ENCODE measurements at regions not wholly inside any gene's neighbourhood (a gene's known extent, or its start where the extent isn't known, plus 50 kb on each side); places are given as distances from the start of the nearest gene placed in this dataset.

DNA sequence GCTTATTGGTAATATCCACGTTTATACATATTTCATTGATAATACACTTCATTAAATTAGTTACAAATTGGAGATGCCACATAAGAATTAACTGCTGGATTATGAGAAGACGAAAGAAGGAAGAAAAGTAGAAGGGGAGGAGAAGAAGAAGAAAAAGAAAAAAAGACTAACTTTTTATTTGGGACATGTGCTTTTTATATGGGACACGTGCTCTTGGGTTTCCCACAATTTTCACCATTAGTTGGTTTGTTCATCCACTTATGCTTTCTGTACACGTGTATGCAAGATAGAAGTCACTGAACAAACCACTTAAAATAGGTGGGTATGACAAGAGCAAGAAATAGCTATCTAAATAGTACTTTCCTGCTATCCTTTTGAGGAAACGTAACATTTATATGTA is 98.6 kb downstream of the MRPS30 start:
- TF ChIP-seq, protein P1, sequence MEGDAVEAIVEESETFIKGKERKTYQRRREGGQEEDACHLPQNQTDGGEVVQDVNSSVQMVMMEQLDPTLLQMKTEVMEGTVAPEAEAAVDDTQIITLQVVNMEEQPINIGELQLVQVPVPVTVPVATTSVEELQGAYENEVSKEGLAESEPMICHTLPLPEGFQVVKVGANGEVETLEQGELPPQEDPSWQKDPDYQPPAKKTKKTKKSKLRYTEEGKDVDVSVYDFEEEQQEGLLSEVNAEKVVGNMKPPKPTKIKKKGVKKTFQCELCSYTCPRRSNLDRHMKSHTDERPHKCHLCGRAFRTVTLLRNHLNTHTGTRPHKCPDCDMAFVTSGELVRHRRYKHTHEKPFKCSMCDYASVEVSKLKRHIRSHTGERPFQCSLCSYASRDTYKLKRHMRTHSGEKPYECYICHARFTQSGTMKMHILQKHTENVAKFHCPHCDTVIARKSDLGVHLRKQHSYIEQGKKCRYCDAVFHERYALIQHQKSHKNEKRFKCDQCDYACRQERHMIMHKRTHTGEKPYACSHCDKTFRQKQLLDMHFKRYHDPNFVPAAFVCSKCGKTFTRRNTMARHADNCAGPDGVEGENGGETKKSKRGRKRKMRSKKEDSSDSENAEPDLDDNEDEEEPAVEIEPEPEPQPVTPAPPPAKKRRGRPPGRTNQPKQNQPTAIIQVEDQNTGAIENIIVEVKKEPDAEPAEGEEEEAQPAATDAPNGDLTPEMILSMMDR (IDR thresholded peaks at IDR 0.05): no peak
- TF ChIP-seq POLR2A (IDR thresholded peaks at IDR 0.05): no peak
- no peak for TF ChIP-seq EP300 (IDR thresholded peaks at IDR 0.05)

Data from sigmoid colon (tissue), 4 donors.